ENCODE measurements at regions not wholly inside any gene's neighbourhood (a gene's known extent, or its start where the extent isn't known, plus 50 kb on each side); places are given as distances from the start of the nearest gene placed in this dataset.

DNA sequence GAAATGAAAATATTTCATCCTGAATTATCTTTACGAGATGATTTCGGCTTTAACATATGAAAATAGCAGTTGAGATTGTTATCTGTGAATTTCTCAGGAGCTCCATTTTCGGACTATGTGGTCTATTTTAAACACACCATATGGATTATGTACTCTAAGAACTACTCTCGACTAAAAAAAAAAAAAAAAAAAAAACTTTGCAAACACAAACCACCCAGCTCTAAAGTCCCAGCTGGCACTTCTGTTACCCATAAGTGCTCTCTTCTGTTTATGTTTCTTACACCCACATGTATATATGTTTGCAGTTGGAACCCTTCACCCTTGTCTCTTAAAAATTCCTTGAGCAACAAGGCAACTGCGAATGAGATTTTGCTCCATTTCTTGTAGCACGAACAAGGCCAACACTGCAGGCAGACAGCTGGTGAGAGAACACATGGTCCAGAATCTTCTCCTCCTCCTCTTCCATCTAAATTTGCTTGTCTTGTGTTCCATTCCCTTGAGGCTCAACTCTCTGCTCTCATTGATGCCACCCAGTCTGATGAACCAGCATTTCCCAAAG lies 172.7 kb upstream of the HCCS start:
- DNase-seq (ENCODE audit: low spot score) (no peak), ATAC-seq (ENCODE audit: low FRiP score) (no peak)
- TF ChIP-seq, protein P1, sequence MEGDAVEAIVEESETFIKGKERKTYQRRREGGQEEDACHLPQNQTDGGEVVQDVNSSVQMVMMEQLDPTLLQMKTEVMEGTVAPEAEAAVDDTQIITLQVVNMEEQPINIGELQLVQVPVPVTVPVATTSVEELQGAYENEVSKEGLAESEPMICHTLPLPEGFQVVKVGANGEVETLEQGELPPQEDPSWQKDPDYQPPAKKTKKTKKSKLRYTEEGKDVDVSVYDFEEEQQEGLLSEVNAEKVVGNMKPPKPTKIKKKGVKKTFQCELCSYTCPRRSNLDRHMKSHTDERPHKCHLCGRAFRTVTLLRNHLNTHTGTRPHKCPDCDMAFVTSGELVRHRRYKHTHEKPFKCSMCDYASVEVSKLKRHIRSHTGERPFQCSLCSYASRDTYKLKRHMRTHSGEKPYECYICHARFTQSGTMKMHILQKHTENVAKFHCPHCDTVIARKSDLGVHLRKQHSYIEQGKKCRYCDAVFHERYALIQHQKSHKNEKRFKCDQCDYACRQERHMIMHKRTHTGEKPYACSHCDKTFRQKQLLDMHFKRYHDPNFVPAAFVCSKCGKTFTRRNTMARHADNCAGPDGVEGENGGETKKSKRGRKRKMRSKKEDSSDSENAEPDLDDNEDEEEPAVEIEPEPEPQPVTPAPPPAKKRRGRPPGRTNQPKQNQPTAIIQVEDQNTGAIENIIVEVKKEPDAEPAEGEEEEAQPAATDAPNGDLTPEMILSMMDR (IDR thresholded peaks at IDR 0.05): no peak

GRCh38 chrX:10939424-10939823 lies 171.7 kb upstream of the HCCS start:
- TF ChIP-seq, protein P1 (IDR thresholded peaks at IDR 0.05): no peak
- ATAC-seq (ENCODE audit: low FRiP score): no peak
- DNase-seq (ENCODE audit: low spot score): no peak

DNA sequence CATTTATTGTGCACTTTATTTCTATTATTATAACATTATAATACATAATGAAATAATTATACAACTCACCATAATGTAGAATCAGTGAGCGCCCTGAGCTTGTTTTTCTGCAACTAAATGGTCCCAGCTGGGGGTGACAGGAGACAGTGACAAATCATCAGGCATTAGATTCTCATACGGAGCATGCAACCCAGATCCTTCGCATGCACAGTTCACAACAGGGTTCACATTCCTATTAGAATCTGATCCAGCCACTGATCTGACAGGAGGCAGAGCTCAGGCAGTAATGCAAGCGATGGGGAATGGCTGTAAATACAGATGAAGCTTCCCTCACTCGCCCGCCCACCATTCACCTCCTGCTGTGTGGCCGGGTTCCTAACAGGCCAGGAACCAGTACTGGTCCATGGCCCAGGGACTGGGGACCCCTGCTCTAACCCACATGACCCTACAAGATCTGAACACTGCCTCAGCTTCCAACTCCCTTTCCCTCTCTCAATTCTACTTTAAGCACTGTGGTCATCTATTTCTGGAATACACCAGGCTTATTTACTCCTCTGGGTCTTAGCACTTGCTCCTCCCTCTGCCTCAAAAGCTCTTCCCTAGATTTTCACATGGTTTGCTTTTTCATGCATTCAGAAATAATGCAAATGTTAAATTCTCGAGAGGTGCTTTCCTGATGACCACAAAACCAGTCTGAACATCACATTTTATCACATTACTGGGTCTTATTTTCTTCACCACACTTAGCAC lies 166.8 kb upstream of the HCCS start:
- TF ChIP-seq, protein P1 (IDR thresholded peaks at IDR 0.05): no peak
- no peak for ATAC-seq (ENCODE audit: low FRiP score)

GRCh38 chrX:10945498-10945897 lies 165.6 kb upstream of the HCCS start:
- ATAC-seq (ENCODE audit: low FRiP score): no peak
- DNase-seq (ENCODE audit: low spot score): no peak
- TF ChIP-seq, protein P1 (IDR thresholded peaks at IDR 0.05): no peak

More for the DNA sequence above, 166.8 kb upstream of the HCCS start:
- no peak for DNase-seq (ENCODE audit: low spot score)

GRCh38 chrX:10949541-10949940 lies 161.6 kb upstream of the HCCS start:
- DNase-seq (ENCODE audit: low spot score) (no peak), ATAC-seq (ENCODE audit: low FRiP score) (no peak)

GRCh38 chrX:10952619-10953018 lies 158.5 kb upstream of the HCCS start:
- no peak for ATAC-seq (ENCODE audit: low FRiP score)
- DNase-seq (ENCODE audit: low spot score): no peak
- TF ChIP-seq, protein P1 (IDR thresholded peaks at IDR 0.05): no peak

More at GRCh38 chrX:10949541-10949940, 161.6 kb upstream of the HCCS start:
- TF ChIP-seq, protein P1 (IDR thresholded peaks at IDR 0.05): no peak

Data from omental fat pad (tissue), 3 donors.